Subcutaneous abdominal adipose tissue (tissue), 5 donors: ENCODE measurements at regions not wholly inside any gene's neighbourhood (a gene's known extent, or its start where the extent isn't known, plus 50 kb on each side); places are given as distances from the start of the nearest gene placed in this dataset.

Experiments
- H3K27ac ChIP-seq: one replicate; pipeline ENCODE4 v1.7.0; 2013; ENCODE audit warnings: low read depth, mild to moderate bottlenecking, inconsistent platforms, low read length, moderate library complexity
- H3K27me3 ChIP-seq, 5 donors: one replicate each; pipeline ENCODE4 v1.7.0; 2013; ENCODE audit warnings: low read length in 5 of 5, inconsistent platforms in 1 of 5; ENCODE audit not compliant: control insufficient read depth in 5 of 5, insufficient read depth in 4 of 5
- H3K36me3 ChIP-seq, 5 donors: one replicate each; pipeline ENCODE4 v1.7.0; 2013; ENCODE audit warnings: low read length in 5 of 5; ENCODE audit not compliant: control insufficient read depth in 5 of 5, insufficient read depth in 5 of 5
- H3K4me1 ChIP-seq, 5 donors: one replicate each; pipeline ENCODE4 v1.7.0; 2013; ENCODE audit warnings: low read length in 5 of 5, mild to moderate bottlenecking in 3 of 5, moderate library complexity in 1 of 5; ENCODE audit not compliant: control insufficient read depth in 5 of 5, insufficient read depth in 5 of 5
- H3K4me3 ChIP-seq, 5 donors: one replicate each; pipeline ENCODE4 v1.7.0; 2013; ENCODE audit warnings: low read length in 5 of 5, low read depth in 1 of 5
- H3K9ac ChIP-seq, 5 donors: one replicate each; pipeline ENCODE4 v1.7.0; 2013; ENCODE audit warnings: low read length in 5 of 5, mild to moderate bottlenecking in 4 of 5, moderate library complexity in 3 of 5
- H3K9me3 ChIP-seq, 5 donors: one replicate each; pipeline ENCODE4 v1.7.0; 2013; ENCODE audit warnings: low read length in 5 of 5; ENCODE audit not compliant: control insufficient read depth in 5 of 5
- donor health status: healthy.
- donor health status: healthy.
- donor health status: healthy.
- donor health status: healthy.
- donor health status: healthy.

DNA sequence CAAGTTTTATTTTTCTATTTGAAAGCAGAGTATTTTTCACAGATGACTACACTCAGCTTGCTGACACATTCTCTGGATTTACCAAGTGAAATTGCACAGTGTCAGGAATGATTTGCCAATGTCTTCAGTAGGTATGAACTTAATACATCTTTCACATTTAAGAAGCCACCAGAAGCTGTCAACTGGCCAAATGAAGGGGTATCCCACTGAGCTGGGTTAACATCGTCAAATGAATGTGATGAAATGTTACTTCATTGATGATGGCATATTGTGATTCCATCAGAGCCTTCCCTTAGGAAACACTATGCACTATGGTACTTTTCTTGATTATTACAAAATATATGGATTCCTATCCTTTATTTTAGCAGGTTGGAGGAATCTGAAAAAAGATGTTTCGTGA lies 592.3 kb downstream of the FGF9 start:
- H3K27ac ChIP-seq, result no peak overlapping the region
- no peaks in the 10 kb centered on the region for H3K27me3 ChIP-seq
- no peak overlapping the region for H3K4me3 ChIP-seq
- peaks cover 0 to 4% (median 2%) of the 10 kb centered on the region in 5 donors for H3K9me3 ChIP-seq
- no peaks in the 10 kb centered on the region for H3K4me1 ChIP-seq
- no peaks in the 10 kb centered on the region for H3K36me3 ChIP-seq
- no peak overlapping the region for H3K9ac ChIP-seq

- H3K27me3 ChIP-seq, result no peaks in the 10 kb centered on the region
- H3K9me3 ChIP-seq, result peaks cover 0 to 9% (median 5%) of the 10 kb centered on the region in 5 donors
- H3K9ac ChIP-seq, result no peak overlapping the region
- H3K27ac ChIP-seq, result no peak overlapping the region
- no peaks in the 10 kb centered on the region for H3K36me3 ChIP-seq
- H3K4me3 ChIP-seq, result no peak overlapping the region
- H3K4me1 ChIP-seq, result no peaks in the 10 kb centered on the region
Measured at GRCh38 chr13:22265563-22265962, 594.7 kb downstream of the FGF9 start.

GRCh38 chr13:22270881-22271280 lies 600.0 kb downstream of the FGF9 start:
- Histone ChIP-seq H3K27me3 (no peaks in the 10 kb centered on the region), H3K4me3 (no peak overlapping the region), H3K27ac (no peak overlapping the region), H3K4me1 (no peaks in the 10 kb centered on the region), H3K9me3 (peaks cover 0 to 9% (median 5%) of the 10 kb centered on the region in 5 donors), H3K36me3 (no peaks in the 10 kb centered on the region), H3K9ac (no peak overlapping the region)

DNA sequence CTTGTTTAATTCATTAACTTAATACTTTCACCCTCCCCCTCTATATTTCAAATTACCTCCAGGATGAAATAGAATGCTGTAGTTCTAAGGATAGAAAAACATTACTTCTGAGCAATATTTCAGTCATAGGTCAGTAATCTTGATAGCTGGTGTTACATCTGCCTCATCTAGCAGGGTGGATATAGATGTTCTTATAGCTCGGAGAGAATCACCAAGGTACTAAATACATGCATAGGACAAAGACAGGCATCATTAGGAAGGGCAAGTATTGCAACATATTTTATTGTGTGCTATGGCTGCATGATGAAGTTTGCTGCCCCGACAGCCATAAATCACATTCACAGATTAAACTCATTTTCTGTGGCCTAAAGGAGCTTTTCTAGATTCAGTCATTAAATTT lies 601.0 kb downstream of the FGF9 start:
- H3K9me3 ChIP-seq, result peaks cover 0 to 9% (median 5%) of the 10 kb centered on the region in 5 donors
- no peaks in the 10 kb centered on the region for H3K36me3 ChIP-seq
- H3K4me1 ChIP-seq, result no peaks in the 10 kb centered on the region
- H3K27ac ChIP-seq, result no peak overlapping the region
- no peak overlapping the region for H3K9ac ChIP-seq
- no peak overlapping the region for H3K4me3 ChIP-seq
- H3K27me3 ChIP-seq, result no peaks in the 10 kb centered on the region

DNA sequence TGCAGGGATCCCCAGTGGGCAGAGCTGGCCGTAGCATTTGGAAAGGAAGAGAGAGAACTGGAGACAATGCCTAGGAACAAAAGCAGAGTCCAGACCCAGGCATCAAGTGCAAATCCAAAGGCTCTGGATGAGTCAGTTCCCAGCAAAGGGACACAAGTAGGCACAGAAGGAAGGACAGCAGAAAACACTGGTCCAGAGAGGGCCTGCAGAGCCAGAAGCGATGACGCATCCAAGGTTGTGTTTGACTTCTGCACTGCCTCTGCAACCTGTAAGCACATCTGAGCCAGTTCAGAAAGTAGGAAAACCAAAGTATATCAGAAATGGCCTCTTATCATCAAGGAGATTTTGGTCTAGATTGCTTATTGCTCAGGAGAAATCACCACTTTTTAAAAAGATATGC lies 604.5 kb downstream of the FGF9 start:
- Histone ChIP-seq H3K4me1 (no peaks in the 10 kb centered on the region), H3K9ac (no peak overlapping the region), H3K36me3 (no peaks in the 10 kb centered on the region), H3K27ac (no peak overlapping the region), H3K27me3 (no peaks in the 10 kb centered on the region), H3K4me3 (no peak overlapping the region), H3K9me3 (no peaks in the 10 kb centered on the region)

DNA sequence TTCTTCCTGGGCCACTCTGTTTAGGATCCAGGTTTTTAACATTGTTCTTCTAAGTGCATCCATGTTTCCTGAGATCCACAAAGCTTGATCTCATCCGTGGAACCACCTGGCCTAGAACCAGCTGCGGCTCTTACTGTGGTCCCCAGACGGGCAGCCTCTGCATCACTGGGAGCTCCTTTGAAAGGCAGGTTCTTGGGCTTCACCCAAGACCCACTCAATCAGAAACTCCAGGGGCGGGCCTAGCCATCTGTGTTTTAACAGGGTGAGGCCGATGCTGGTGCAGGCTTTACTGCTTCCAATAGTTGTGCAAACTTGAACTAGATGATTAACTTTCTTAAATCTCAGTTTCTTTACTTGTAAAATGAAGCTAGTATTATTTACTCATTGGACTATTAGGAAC lies 605.7 kb downstream of the FGF9 start:
- Histone ChIP-seq H3K36me3 (no peaks in the 10 kb centered on the region), H3K9me3 (no peaks in the 10 kb centered on the region), H3K9ac (no peak overlapping the region), H3K4me3 (no peak overlapping the region), H3K27me3 (no peaks in the 10 kb centered on the region), H3K27ac (no peak overlapping the region), H3K4me1 (no peaks in the 10 kb centered on the region)

DNA sequence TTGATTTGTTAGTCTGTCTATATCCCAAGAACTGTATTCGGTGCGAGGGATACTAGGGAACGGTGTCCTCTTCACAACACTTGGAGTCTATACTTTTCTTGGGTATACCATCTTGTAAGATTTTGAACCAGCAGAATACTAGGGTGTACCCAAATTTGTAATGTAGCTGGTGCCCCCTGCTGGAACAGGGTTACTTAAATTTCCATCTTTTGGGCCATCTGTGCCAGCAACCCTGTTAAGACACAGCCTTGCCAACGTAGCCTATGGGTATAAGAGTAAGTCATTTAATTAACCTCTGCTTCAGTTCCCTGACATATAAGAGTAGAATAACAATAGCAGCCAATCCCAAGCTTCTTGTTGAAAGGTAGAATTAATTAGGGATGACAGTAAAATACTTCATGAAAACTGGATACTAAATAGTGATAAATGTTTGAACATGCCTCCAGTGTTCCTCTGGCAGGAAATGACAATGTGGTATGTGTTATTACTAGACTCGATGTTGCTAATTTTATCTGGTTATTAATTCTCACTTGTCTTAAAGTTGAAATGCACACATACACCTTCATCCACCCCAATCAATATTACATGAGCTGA lies 607.6 kb downstream of the FGF9 start:
- Histone ChIP-seq H3K4me3 (no peak overlapping the region), H3K27ac (no peak overlapping the region), H3K27me3 (no peaks in the 10 kb centered on the region), H3K9me3 (no peaks in the 10 kb centered on the region), H3K9ac (no peak overlapping the region), H3K36me3 (no peaks in the 10 kb centered on the region), H3K4me1 (no peaks in the 10 kb centered on the region)

DNA sequence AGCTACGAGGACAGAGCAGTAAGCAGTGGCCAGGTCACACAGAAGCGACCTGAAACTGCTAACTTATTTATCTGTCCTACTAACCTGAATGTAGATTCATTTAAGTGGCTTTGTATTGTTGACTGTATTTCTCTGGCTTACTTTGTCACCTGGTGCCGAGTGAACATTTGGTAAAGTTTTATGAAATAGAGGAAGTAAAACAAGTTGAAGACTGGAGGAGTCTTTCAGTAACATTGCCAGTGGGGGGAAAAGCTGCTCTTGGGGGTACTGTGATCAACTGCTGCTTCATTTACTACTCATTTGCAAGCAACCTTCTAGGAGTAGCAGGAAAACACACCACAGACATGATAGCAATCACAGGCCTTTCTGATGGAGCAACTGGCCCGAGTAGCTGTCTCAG lies 615.0 kb downstream of the FGF9 start:
- Histone ChIP-seq H3K9me3 (no peaks in the 10 kb centered on the region), H3K4me3 (no peak overlapping the region), H3K9ac (no peak overlapping the region), H3K4me1 (no peaks in the 10 kb centered on the region), H3K27me3 (no peaks in the 10 kb centered on the region), H3K36me3 (no peaks in the 10 kb centered on the region), H3K27ac (no peak overlapping the region)

GRCh38 chr13:22286338-22286737 lies 615.5 kb downstream of the FGF9 start:
- no peak overlapping the region for H3K27ac ChIP-seq

DNA sequence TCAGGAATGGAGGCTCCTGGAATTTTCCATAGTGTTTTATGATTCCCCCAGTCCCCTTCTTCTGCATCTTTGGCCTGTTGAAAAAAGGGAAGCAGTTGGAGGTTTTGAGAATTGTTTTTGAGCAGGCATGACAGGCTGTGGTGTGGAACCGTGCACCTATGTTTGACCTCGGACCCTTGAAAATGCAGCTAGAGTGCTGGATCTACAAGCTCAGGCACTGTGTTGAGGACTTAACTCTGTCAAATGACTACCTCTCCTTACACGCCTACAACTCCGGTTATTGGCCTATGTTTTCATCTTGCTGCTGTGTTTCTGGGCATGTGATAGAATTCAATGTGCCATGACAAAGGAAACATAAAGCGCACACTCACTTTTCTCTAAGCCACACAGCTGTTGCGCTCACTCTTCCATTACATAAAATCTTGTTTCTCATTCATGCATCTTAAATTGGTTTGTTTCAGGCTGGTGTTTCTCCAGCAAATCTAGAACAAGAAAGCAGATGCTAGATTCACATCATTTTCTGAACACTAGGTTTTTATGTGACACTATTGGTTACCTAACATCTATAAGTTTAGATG lies 616.6 kb downstream of the FGF9 start:
- no peaks in the 10 kb centered on the region for H3K9me3 ChIP-seq
- H3K4me1 ChIP-seq, result no peaks in the 10 kb centered on the region
- no peak overlapping the region for H3K4me3 ChIP-seq
- H3K27ac ChIP-seq, result no peak overlapping the region
- no peak overlapping the region for H3K9ac ChIP-seq
- no peaks in the 10 kb centered on the region for H3K36me3 ChIP-seq
- H3K27me3 ChIP-seq, result no peaks in the 10 kb centered on the region

More at GRCh38 chr13:22286338-22286737, 615.5 kb downstream of the FGF9 start:
- Histone ChIP-seq H3K36me3 (no peaks in the 10 kb centered on the region), H3K4me1 (no peaks in the 10 kb centered on the region), H3K9me3 (no peaks in the 10 kb centered on the region), H3K27me3 (no peaks in the 10 kb centered on the region), H3K9ac (no peak overlapping the region), H3K4me3 (no peak overlapping the region)
